Activated CD4-positive, alpha-beta T cell treated with anti-CD3 and anti-CD28 coated beads, Interleukin-2, amount 50 U/mL, for 1 hour (primary cell): ENCODE measurements at regions not wholly inside any gene's neighbourhood (a gene's known extent, or its start where the extent isn't known, plus 50 kb on each side); places are given as distances from the start of the nearest gene placed in this dataset.

Experiments
- DNase-seq: peaks from one replicate; pipeline ENCODE4 v3.0.0-alpha.2; 2020

GRCh38 chr17:77344038-77344437, 203.3 kb downstream of the SEC14L1 start:
- DNase-seq: no peak

- DNase-seq: no peak
These were observed 204.6 kb downstream of the SEC14L1 start for GRCh38 chr17:77345260-77345910.

DNA sequence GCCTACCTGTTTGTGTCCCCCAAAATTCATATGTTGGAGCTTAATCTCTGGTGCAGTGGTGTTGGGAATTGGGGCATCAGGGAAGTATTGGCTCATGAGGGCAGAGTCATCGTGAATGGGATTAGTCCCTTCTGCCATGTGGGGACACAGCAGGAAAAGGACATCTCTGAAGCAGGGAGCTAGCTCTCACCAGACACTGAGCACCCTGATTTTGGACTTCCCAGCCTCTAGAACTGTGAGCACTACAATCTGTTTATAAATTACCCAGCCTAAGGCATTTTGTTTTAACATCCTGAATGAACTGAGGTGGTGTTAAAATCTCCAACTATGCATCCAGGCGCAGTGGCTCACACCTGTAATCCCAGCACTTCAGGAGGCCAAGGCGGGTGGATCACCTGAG, 206.0 kb downstream of the SEC14L1 start:
- DNase-seq: no peak

GRCh38 chr17:77347544-77347943, 206.8 kb downstream of the SEC14L1 start:
- DNase-seq: no peak

DNA sequence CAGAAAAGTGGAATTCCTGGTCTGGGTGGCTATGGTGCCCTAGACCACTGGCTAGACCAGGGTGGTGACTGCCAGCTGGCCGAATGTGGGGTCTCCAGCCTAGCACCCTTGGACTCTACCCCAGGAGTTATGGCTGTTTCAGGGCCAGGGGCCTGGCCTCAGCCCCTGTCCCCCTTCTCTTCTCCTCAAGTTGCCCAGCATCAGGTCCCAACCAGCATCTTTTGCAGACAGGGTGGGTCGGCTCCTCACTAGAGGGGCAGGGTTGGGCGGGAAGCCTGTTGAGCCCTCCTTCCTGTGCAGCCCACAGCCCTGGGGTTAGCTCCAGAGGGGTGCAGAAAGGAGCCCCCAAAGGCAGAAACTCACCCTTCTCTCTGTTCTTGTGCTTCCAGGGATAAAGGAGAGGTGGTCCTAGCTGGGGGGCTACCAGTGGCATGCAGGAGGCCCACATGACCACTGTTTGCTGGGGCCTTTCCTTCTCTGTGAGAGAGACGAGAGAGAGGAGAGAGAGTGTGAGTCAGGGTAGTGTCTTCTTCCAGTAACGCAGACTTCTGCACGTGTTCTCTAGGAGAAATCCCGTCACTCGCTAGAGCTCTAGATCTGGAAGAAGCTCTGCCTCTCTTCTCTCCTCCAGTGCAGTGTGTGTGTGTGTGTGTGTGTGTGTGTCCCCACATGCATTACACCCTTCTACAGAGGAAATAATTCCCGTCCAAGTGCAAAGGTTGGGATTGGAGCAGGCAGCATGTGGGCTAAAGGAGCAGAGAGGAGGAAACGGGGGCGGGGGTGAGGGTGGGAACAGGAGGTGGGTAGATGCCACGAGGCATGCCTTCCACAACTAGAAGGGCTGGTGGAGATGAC, 209.4 kb downstream of the SEC14L1 start:
- DNase-seq: no peak

GRCh38 chr17:77352441-77352840, 211.7 kb downstream of the SEC14L1 start:
- DNase-seq: no peak

GRCh38 chr17:77352996-77353395, 212.2 kb downstream of the SEC14L1 start:
- no peak for DNase-seq

DNA sequence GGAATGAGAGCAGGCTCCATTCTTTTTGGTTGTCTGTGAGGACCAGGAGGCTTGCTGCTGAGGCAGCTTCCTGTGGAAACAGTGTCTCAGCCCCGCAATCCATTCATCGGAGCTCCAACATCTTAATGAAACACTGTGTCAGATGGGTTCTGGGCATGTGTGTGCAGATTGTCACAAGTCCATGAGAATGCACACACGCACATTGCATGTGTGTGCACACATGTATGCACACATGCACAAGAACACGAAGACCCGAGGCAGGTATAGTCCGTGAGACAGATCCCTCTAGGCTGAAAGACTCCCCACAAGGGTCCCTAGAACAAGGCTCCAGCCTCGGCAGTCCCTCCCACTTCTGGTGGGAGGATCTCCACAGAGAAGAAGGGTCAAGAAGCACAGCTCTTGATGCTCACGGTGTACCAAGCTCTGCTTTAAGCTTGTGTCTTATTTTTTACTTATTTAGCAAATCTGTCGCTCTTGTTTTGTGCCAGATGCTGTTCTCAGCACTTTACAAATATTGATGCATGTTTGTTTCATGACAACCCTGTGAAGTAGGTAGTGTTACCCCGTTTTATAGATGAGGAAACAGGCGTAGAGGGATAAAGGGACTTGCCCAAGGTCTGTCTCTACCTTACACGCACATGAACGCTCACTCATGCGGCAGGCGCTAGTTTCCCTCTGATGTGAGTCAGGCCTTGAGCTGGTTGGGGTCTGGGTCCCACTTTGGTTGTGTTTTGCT, 213.1 kb downstream of the SEC14L1 start:
- no peak for DNase-seq

DNA sequence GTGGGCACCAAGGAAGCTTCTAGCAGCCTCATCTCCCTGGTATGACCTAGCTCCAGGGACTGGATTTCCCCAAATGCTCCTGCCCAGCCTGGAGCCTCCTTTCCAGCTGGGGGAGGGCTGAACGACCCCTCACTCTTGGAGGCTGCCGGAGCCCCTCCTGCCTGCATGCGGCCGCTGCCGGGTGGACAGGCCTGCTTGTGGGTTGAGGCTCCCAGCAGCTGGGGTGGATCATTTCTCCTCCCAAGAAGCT, 213.6 kb downstream of the SEC14L1 start:
- DNase-seq: no peak

DNA sequence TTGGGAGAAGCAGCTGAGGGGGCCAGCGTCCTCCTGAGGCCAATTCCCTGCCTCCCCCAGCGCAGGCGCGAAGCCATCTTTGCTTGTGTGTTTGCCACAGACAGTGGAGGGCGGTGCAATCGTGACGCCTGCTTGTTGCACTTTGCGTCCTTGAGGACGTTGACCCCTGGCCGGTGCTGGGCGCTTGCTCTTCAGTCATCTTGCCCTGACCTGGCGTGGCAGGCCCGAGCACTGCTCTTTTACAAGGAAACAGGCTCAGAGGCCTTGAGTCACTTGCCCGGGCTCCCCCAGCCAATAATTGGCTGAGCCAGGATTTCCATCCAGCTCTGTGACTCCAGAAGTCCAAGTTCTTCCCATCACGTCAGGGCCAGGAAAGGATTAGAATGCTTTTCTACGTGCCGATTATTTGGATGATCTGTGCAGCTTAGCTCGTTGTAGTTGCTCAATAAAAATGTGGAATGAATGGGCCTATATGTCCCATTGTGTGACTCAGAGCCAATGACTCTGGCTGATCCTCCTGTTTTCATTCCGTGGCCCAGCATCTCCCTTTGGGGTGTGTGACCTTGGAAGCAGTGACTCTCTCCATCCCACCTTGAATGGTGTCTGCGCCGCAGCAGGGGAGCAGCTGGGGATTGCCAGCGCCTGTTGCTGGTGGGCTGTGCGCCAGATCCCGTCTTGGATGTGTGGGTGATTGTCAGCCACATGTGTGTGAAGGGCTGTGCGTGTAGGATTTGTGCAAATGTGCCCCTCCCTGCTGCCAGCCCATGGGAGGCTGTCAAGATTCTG, 214.1 kb downstream of the SEC14L1 start:
- DNase-seq: no peak

DNA sequence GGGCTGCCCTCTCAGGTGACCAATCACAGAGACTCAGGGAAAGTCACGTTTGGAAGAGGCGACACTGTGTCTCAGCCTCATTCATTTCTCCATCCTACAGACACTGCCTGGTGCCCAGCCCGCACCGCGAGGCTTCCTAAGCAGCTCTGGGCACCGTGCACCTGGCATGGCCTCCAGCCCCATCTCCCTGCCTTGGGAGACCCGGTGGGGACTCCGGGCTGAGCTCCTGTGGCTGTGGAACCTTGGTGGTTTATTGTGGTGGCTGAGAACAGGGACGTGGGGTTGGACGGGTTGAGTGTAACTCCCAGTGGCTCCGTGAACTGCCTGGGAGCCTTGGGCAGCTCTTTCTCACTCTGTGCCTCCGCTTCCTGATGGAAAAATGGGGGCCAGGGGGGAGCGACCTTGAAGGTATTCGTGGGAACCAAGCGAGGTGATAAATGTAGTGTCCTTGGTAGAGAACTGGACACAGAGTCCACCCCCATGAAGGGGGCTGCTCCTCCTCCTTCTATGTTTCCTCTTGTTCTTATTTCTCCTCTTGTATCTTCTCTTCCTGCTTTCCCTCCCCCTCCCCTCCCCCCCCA, 215.4 kb downstream of the SEC14L1 start:
- DNase-seq: no peak

GRCh38 chr17:77356690-77357201, 216.0 kb downstream of the SEC14L1 start:
- DNase-seq: no peak

- no peak for DNase-seq
These were observed 218.0 kb downstream of the SEC14L1 start for GRCh38 chr17:77358801-77359200.

DNA sequence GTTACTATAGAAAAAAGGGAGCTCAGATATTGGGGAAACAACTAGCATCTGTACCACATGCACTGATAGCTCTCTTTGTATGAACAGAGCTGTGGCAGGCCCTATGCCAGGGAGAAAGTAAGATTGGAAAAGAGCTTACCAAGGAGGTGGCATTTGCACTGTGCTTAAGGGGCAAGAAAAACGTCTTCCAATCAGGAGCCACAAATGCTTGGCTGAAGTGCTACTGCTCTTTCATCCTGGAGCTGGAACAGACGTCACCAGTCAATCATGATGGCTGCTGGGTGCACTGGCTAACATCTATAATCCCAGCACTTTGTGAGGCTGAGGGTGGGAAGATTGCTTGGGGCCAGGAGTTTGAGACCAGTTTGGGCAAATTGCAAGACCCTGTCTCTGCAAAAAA, 218.5 kb downstream of the SEC14L1 start:
- no peak for DNase-seq

GRCh38 chr17:77361986-77362620, 221.3 kb downstream of the SEC14L1 start:
- DNase-seq: no peak

DNA sequence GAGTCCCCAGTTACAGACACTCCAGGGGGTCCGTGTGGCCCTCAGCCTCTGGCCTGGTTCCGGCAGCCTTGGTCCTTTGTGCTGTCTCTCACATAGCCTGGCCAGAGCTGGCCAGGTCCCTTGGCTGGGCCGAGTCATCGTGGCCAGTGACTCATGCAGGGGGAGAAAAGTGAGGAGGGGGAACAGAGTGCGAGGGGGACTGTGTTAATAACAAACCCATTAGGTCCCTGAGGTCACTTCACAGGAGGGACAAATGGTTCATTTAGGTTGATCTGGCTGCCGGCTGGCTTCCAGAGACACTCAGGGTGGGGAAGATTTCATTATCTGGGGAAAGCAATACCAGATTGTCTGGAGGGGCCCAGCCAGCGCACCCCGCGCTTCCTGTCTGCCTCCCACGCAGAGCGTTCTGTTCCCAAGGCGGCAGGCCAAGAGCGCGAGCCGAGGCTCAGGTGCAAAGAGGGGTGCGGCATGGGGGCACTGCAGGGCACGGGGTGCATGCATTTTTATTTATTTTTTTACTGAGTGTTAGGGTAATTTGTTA, 223.1 kb downstream of the SEC14L1 start:
- DNase-seq: no peak

DNA sequence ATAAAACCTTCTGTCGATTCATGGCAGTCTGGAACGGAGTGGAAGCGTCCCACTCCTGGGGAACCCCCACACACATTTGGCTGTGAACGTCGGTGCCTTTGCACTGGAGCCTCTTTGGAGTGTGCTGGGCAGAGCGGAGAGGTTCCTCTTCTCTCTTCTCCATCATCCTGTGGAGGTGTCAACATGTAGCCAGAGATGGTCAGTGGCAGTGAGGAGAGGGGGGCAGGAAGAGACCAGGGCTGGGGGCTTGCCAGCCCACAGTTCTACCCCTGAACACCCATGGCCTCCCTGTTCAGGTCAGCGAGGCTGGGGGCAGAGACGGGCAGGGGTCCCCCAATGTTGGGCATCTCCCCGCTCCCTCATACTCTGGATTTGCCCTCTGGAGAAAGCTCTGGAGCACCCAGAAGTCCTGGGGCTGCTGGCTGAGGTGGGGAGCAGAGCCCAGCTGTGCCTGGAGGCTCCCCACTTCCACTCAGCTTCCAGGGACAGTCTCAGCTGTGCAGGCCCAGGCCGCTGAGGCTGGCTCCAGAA, 223.7 kb downstream of the SEC14L1 start:
- no peak for DNase-seq

GRCh38 chr17:77364941-77365583, 224.3 kb downstream of the SEC14L1 start:
- DNase-seq: no peak

DNA sequence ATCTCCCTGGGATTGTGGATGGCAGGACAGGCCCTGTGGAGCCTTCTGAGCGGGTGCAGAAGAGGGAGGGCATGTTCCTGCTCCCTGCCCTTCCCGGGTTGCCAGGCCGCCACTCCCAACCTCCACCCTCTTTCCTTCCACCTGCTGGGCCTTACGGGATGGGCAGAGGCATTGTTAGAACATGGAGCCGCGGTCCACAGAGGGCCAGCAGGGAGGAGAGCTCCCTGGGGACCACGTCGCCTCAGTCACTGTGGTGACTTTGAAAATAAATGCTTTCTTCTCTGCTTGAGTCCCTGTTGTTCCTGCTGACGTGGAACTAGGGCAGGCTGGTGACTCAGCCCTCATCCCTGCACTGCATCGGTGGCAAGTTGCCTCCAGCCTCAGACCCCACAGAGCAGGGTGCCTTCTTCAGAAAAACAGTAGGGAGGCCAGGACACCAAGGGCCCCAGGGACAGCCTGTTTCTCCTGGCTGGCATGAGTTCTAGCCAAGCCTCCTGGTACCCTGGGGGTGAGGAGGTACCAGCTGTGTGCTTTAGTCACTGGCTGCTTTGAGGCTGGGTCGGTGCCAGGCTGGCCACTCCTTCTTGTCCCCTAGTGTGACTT, 224.9 kb downstream of the SEC14L1 start:
- no peak for DNase-seq

DNA sequence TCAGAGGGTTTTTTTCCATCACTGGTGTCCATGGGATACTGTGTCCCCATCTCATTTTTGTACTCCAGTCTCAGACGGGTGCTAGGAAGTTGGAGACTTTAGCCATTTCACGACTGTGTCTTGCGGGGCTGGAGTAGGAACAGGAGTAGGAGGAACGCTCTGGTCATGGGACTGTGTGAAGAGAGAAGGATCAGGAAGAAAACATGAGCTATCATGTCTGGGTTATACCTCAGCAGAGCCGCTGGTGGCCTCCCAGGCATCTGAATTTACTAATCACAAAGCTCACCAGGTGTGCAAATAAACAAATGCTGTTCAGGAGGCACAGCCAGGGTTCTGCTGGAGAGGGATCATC, 225.4 kb downstream of the SEC14L1 start:
- DNase-seq: no peak
